IPS-15b (cell line): ENCODE measurements at regions not wholly inside any gene's neighbourhood (a gene's known extent, or its start where the extent isn't known, plus 50 kb on each side); places are given as distances from the start of the nearest gene placed in this dataset.
"Not testable (repeated sequence)": the region's sequence is repeated elsewhere in the genome, so short reads cannot be mapped to it uniquely, and the experiment has no call there.

Experiments
- H3K27me3 ChIP-seq: one replicate; pipeline ENCODE4 v1.6.1; 2013; ENCODE audit warnings: low read length; ENCODE audit not compliant: control insufficient read depth, insufficient read depth
- H3K36me3 ChIP-seq: one replicate; pipeline ENCODE4 v1.6.1; 2013; ENCODE audit warnings: low read length; ENCODE audit not compliant: control insufficient read depth, insufficient read depth
- H3K4me1 ChIP-seq: one replicate; pipeline ENCODE4 v1.6.1; 2013; ENCODE audit warnings: mild to moderate bottlenecking, low read length; ENCODE audit not compliant: control insufficient read depth, insufficient read depth
- H3K4me3 ChIP-seq: one replicate; pipeline ENCODE4 v1.5.1; 2013; ENCODE audit warnings: low read depth, low read length
- H3K9ac ChIP-seq: one replicate; pipeline ENCODE4 v1.6.1; 2013; ENCODE audit warnings: low read depth, mild to moderate bottlenecking, low read length
- H3K9me3 ChIP-seq: one replicate; pipeline ENCODE4 v1.6.1; 2013; ENCODE audit warnings: mild to moderate bottlenecking, low read length; ENCODE audit not compliant: control insufficient read depth, insufficient read depth

- no peaks in the 10 kb centered on the region for H3K4me1 ChIP-seq
- H3K9ac ChIP-seq, result no peak overlapping the region
- H3K4me3 ChIP-seq, result no peak overlapping the region
- no peaks in the 10 kb centered on the region for H3K27me3 ChIP-seq
- peaks cover 5% of the 10 kb centered on the region for H3K9me3 ChIP-seq
- H3K36me3 ChIP-seq, result no peaks in the 10 kb centered on the region
Observed at GRCh38 chr11:42337786-42338455, 878.5 kb upstream of the LRRC4C start.

- H3K9me3 ChIP-seq, result no peaks in the 10 kb centered on the region
- no peaks in the 10 kb centered on the region for H3K4me1 ChIP-seq
- H3K27me3 ChIP-seq, result no peaks in the 10 kb centered on the region
- no peak overlapping the region for H3K9ac ChIP-seq
- H3K36me3 ChIP-seq, result no peaks in the 10 kb centered on the region
- no peak overlapping the region for H3K4me3 ChIP-seq
Observed at GRCh38 chr11:42344204-42344792, 884.8 kb upstream of the LRRC4C start.

GRCh38 chr11:42345933-42346332, 886.5 kb upstream of the LRRC4C start:
- H3K36me3 ChIP-seq, result no peaks in the 10 kb centered on the region
- H3K9me3 ChIP-seq, result no peaks in the 10 kb centered on the region
- H3K4me3 ChIP-seq, result no peak overlapping the region
- H3K9ac ChIP-seq, result no peak overlapping the region
- no peaks in the 10 kb centered on the region for H3K4me1 ChIP-seq
- H3K27me3 ChIP-seq, result no peaks in the 10 kb centered on the region

- H3K9me3 ChIP-seq, result no peaks in the 10 kb centered on the region
- no peaks in the 10 kb centered on the region for H3K27me3 ChIP-seq
- no peak overlapping the region for H3K9ac ChIP-seq
- H3K36me3 ChIP-seq, result no peaks in the 10 kb centered on the region
- no peak overlapping the region for H3K4me3 ChIP-seq
- H3K4me1 ChIP-seq, result no peaks in the 10 kb centered on the region
Observed at GRCh38 chr11:42363701-42364100, 904.2 kb upstream of the LRRC4C start.

GRCh38 chr11:42390116-42390515, 921.7 kb upstream of the API5 start:
- Histone ChIP-seq H3K4me1 (no peaks in the 10 kb centered on the region), H3K9ac (no peak overlapping the region), H3K27me3 (no peaks in the 10 kb centered on the region), H3K9me3 (no peaks in the 10 kb centered on the region), H3K4me3 (no peak overlapping the region), H3K36me3 (no peaks in the 10 kb centered on the region)

- no peak overlapping the region for H3K4me3 ChIP-seq
- no peaks in the 10 kb centered on the region for H3K27me3 ChIP-seq
- H3K9me3 ChIP-seq, result no peaks in the 10 kb centered on the region
- no peak overlapping the region for H3K9ac ChIP-seq
- H3K4me1 ChIP-seq, result no peaks in the 10 kb centered on the region
- H3K36me3 ChIP-seq, result no peaks in the 10 kb centered on the region
Observed at GRCh38 chr11:42397483-42397882, 914.3 kb upstream of the API5 start.

GRCh38 chr11:42407341-42407740, 904.5 kb upstream of the API5 start:
- no peaks in the 10 kb centered on the region for H3K9me3 ChIP-seq
- no peaks in the 10 kb centered on the region for H3K36me3 ChIP-seq
- no peak overlapping the region for H3K4me3 ChIP-seq
- H3K9ac ChIP-seq, result no peak overlapping the region
- H3K27me3 ChIP-seq, result no peaks in the 10 kb centered on the region
- no peaks in the 10 kb centered on the region for H3K4me1 ChIP-seq

GRCh38 chr11:42410251-42410955, 901.4 kb upstream of the API5 start:
- H3K4me3 ChIP-seq, result no peak overlapping the region
- H3K4me1 ChIP-seq, result no peaks in the 10 kb centered on the region
- H3K9me3 ChIP-seq, result no peaks in the 10 kb centered on the region
- H3K9ac ChIP-seq, result no peak overlapping the region
- H3K36me3 ChIP-seq, result no peaks in the 10 kb centered on the region
- H3K27me3 ChIP-seq, result no peaks in the 10 kb centered on the region

GRCh38 chr11:42412590-42412989, 899.2 kb upstream of the API5 start:
- Histone ChIP-seq H3K4me3 (no peak overlapping the region), H3K9me3 (no peaks in the 10 kb centered on the region), H3K9ac (no peak overlapping the region), H3K27me3 (no peaks in the 10 kb centered on the region), H3K36me3 (no peaks in the 10 kb centered on the region), H3K4me1 (no peaks in the 10 kb centered on the region)

- Histone ChIP-seq H3K9ac (no peak overlapping the region), H3K36me3 (no peaks in the 10 kb centered on the region), H3K27me3 (no peaks in the 10 kb centered on the region), H3K9me3 (no peaks in the 10 kb centered on the region), H3K4me1 (no peaks in the 10 kb centered on the region), H3K4me3 (no peak overlapping the region)
Observed at GRCh38 chr11:42417691-42418090, 894.1 kb upstream of the API5 start.

- Histone ChIP-seq H3K4me1 (no peaks in the 10 kb centered on the region), H3K9ac (no peak overlapping the region), H3K36me3 (no peaks in the 10 kb centered on the region), H3K4me3 (no peak overlapping the region), H3K9me3 (no peaks in the 10 kb centered on the region), H3K27me3 (no peaks in the 10 kb centered on the region)
Observed at GRCh38 chr11:42422090-42422489, 889.7 kb upstream of the API5 start.

- not testable (repeated sequence) for H3K4me3 ChIP-seq, H3K9me3 ChIP-seq, H3K27me3 ChIP-seq, H3K9ac ChIP-seq, H3K4me1 ChIP-seq, H3K36me3 ChIP-seq
Observed at GRCh38 chr11:42434911-42435310, 876.9 kb upstream of the API5 start.
